CD4-positive, alpha-beta T cell treated with Interleukin-21 for 1 hour (primary cell): ENCODE measurements at regions not wholly inside any gene's neighbourhood (a gene's known extent, or its start where the extent isn't known, plus 50 kb on each side); places are given as distances from the start of the nearest gene placed in this dataset.

Source experiments
- DNase-seq: peaks from one replicate; pipeline ENCODE4 v3.0.0-alpha.2; 2020

DNA sequence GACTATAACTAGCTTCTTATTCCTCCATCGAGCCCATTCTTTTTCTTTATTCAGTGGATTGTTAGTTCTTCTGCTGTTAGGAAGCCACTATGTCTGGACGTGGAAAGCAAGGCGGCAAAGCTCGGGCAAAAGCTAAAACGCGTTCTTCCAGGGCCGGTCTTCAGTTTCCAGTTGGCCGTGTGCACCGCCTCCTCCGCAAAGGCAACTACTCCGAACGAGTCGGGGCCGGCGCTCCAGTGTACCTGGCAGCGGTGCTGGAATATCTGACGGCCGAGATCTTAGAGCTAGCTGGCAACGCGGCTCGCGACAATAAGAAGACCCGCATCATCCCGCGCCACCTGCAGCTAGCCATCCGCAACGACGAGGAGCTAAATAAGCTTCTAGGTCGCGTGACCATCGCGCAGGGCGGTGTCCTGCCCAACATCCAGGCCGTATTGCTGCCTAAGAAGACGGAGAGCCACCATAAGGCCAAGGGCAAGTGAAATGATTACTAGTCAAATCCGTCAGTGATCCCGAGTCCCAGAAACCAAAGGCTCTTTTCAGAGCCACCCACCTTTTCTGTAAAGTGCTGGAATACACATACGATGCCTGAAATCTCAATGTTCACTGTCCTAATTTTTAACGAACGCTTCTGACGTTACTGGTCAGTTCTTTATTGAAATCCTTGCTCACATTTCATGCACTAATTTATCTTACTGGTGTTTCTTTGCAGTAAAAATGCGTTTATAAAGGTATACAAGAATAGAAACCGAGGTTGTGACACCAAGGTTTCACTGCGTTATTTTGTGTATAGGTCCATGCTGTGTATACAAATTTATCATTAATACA is 129.9 kb downstream of the HFE start:
- no peak for DNase-seq

DNA sequence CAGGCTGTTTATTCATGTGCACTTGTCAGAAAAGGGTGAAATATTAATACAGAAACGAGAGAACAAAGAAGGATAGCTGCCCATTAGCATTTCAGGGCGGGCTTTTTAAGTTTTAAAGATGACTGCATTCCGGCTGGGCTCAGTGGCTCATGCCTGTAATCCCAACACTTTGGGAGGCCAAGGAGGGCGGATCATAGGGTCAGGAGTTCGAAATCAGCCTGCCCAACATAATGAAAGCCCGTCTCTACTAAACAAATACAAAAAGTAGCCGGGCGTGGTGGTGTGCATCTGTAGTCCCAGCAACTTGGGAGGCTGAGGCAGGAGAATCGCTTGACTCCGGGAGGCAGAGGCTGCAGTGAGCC is 130.5 kb downstream of the HFE start:
- DNase-seq = peak; percentile 21

DNA sequence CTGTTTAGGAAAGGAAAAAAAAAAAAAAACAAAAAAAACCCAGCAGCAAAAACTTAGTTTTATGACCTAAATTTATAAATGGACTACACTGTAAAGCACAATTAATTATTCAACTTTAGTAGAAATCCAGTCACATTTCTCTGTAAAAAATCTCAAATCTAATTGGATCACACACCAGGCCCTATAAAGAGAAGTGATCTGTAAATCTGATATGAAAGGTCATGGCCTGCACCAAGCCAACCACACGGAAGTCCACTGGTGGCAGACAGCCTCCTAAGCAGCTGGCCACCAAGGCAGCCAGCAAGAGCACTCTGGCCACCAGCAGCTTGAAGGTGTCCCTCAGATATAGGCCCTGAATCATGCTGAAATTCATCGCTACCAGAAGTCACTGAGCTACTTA is 131.6 kb downstream of the HFE start:
- DNase-seq = no peak

DNA sequence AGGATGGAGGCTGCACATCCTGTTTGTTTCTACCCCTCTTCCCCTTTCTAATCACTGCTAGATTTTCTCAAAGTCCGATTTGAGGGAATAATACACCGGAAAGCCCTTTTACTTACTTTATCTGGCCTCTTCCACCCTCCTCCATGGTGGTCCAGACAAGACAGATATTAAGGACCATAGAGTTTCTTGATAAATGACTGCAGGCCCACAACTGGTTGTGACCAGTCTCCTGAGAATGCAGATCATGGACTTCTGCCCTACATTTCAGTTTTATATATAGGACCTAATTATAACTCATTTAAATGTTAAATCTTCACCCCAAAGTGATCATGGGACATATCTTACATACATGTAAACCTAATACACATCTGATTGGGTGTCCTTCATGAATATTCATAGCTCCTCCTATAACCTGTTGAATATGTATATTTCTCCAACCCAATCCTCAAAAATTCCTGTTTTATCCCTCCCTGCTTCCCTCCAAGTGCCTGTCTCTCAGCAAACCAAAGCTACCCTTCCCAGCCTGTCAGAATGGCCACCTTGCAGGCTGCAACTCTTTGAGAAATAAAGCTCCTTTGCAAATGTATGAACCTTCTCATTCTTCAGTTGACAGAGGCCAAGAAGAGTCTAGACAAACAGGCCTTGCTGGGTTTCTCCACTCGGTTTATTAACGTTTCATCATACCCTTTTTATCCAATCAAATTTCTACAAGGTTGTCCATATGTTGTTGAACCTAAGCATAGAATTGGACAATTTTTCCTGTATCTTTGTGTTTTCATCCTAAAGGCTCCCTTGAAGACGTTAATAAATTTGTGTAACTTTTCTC is 133.1 kb downstream of the HFE start:
- no peak for DNase-seq

DNA sequence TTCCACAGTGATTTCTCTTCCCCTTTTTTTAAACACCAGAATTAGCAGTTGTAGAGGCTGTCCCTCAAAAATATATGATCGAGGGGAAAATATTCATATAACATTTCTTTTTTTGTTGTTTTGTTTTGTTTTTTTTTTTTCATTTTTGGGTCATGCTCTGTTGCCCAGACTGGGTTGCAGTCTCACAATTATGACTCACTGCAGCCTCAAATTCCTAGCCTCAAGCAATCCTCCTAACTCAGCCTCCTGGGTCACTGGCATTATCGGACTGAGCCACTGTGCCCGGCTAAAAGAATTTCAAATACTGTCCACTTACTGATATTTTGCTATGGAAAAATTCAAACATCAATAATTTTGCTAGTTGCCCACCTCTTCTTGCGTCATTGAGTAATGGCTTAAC is 134.0 kb downstream of the HFE start:
- no peak for DNase-seq

- DNase-seq = peak; percentile 21
Observed at GRCh38 chr6:26222571-26222970, 135.3 kb downstream of the HFE start.

DNA sequence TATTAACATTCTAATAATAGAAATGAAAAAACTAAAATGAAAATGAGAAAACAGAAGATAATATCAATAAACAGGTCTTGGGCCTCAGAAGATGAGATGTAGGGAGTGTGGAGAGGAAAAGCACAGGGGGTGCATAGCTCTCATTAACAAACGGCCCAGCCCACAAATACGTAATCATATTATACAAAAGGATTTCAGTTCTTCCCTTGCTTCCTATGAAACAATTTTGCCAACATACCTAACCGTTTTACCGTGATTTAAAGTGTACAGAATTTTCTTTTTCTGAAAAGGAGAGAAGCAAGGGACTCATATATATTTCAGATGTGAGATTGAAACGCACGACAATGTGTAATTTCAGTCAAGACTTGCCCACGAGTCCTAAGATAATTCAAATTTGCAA is 136.0 kb downstream of the HFE start:
- DNase-seq = peak; percentile 29

DNA sequence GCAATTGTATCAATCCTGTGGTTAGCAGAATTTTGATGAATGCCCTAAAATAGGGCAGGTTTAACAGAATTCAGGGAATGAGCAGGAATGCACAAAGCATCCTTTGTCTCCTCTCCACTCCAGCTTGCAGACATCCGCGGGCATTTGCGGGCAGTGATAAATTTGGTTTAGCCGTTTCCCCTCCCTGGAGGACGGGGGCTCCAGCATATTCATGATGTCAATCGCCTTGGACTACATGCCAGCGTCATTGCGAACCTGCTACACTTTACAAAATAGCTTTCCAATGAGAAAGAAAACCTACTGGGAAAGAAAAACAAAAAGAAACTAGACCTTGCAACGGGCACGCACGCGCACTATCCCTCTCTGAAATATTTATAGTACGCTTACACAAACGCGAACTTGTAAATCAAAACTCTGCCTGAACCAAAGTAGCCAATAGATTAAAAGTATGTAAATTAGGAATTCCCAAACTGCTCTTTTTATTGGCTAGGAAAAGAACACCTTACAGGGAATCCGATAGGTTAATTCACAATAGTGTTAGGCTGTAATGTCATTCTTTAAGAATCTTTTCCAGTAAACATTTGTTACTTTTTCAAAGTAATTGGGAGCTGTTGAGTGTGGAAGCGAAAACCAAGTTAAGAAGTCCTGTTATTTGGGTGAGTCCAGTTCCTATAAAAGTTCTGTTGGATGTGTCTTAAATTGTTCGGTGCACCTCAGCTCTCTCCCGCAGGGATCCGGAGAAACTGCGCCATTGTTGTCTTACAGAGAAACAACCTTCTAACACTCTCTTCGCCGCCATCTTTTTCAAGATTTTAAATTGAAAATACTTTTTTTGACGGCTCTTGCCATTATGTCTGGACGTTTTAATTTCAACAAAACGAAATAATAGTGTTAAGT is 136.7 kb downstream of the HFE start:
- DNase-seq = peak; percentile 88

GRCh38 chr6:26224547-26224912 is 137.3 kb downstream of the HFE start:
- DNase-seq = no peak

GRCh38 chr6:26224940-26225847 is 138.0 kb downstream of the HFE start:
- peak; percentile 42 for DNase-seq

DNA sequence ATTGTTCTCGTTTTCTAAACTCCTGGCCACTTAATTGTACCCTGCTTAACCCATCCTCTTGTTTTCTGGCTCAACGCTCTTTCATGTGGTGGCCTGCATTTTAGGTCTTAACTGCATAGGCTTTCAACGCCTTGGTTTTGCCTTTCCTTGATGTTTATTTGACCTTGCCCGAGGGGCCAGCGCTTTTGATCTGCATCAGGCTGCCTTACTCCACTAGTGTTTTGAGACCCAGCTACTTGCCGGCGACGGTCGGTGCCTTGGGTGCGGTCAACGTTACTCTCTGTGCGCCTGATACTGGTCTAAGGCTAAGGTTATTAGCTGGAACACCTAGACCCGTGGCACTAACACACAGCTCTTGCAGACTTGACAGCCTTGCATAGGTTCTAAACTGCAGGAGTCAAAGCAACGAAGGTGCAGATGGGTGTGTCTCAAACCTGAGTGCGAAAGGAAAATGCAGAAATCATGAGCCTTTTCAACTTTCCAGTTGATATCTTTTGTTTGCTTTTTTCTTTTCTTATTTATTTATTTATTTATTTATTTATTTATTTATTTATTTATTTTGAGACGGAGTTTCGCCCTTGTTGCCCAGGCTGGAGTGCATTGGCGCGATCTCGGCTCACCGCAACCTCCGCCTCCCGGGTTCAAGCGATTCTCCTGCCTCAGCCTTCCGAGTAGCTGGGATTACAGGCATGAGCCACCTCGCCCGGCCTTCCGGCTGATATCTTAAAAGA is 138.8 kb downstream of the HFE start:
- DNase-seq = no peak

DNA sequence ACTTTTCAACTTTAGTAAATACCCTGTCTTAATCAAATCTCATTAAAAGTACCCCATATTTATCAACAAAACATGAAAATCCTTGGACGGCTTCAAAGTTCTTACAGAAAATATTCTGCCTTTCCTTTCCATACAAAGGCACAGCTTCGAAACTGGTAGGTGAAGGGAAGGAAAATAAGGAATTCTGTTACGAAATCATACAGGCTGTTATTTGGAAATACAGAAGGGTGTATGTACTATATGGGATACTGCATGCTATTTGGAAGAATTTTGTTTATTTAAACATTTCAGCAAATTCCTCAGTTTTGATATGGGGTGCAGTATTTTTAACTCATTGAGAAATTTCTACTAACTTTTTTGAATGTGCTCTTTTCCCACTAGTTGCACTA is 138.4 kb upstream of the BTN3A2 start:
- no peak for DNase-seq

DNA sequence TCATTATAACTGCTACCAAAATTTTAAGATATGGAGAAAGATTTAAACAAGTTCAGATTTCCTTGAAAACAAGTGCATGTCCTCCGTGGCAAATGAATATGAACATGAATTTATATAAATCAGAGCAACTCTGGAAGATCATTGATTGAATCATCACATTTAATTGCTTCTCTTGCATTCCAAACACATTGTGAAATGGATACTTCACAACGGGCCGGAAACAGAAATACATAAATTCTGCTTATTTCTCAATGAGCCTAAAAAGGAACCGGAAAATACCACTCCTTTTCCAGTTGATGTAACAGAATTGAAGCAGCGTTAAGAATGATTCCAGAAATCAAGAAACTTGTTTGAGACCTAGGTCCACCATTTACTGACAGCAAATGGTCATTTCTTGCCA is 134.6 kb upstream of the BTN3A2 start:
- DNase-seq = no peak

GRCh38 chr6:26231006-26231587 is 133.9 kb upstream of the BTN3A2 start:
- no peak for DNase-seq

GRCh38 chr6:26232306-26232939 is 132.6 kb upstream of the BTN3A2 start:
- DNase-seq = no peak

GRCh38 chr6:26232940-26233648 is 131.9 kb upstream of the BTN3A2 start:
- DNase-seq = peak; percentile 70

DNA sequence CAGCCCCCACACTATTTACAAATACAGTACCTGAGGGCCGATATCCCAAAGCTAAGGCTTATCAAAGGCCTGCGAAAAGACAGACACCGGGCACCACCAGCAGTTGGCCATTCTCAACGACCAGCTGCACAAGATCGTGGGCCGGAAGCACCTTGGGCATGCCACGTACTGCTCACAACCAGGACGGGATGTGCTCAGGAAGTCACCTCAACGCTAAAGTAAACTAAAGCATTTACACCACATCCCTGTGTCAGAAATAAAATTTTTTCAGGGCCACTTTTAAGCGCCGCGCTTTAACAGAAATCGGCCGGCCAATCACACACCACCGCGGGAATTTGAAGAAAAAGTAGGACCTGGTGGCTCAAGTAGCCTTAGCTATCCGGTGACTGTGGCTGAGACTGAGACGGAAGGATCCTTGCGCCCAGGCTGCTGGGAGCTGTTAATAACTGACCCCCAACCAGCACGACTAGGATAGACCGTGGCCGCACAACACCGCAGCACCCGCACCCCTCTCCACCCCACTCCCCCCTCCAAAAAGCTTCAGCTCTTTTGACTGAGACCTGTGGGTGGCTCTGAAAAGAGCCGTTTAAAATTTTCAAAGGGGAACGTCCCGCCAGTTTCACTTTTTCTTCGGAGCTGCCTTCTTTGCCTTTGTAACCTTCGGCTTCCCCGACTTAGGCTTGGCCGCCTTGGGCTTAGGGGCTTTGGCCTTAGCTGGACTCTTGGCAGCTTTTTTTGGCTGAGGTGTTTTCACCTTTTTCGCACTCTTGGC is 131.2 kb upstream of the BTN3A2 start:
- DNase-seq = peak; percentile 83

DNA sequence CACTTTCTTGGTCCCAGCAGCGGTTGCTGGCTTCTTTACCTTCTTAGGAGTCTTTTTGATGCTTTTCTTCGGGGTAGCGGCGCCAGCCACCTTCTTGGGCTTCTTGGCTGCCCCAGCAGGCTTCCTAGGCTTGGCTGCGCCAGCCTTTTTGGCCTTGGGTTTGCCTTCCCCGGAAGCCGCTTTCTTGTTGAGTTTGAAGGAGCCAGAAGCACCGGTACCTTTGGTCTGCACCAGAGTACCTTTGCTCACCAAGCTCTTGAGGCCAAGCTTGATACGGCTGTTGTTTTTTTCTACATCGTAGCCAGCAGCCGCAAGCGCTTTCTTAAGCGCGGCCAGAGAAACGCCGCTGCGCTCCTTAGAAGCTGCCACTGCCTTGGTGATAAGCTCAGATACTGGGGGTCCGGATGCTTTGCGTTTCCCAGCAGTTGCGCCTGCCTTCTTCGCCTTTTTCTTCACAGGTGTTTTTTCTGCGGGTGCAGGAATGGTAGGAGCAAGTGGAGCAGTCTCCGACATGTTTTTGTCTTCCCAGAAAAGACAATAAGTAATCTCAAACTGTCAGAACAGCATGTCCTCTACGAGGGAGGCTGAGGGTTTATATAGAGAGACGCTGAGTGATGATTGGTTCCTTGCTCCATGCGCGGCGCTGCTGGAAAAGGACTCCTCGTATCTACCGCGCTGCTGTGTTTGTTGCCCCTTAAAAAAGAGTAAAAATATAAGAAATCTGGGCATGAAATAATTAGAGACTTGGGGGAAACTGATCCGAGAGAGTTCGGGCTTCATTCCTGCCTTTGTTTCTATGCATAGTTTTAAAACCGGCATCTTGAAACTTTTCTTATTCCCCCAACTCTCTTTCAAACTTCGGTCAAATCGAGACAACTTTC is 130.3 kb upstream of the BTN3A2 start:
- peak; percentile 91 for DNase-seq
